ENCODE measurements at regions not wholly inside any gene's neighbourhood (a gene's known extent, or its start where the extent isn't known, plus 50 kb on each side); places are given as distances from the start of the nearest gene placed in this dataset.

GRCh38 chr1:244970744-244971551, 106.6 kb upstream of the HNRNPU start (continued):
- TF ChIP-seq, protein P1, sequence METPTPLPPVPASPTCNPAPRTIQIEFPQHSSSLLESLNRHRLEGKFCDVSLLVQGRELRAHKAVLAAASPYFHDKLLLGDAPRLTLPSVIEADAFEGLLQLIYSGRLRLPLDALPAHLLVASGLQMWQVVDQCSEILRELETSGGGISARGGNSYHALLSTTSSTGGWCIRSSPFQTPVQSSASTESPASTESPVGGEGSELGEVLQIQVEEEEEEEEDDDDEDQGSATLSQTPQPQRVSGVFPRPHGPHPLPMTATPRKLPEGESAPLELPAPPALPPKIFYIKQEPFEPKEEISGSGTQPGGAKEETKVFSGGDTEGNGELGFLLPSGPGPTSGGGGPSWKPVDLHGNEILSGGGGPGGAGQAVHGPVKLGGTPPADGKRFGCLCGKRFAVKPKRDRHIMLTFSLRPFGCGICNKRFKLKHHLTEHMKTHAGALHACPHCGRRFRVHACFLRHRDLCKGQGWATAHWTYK (CRISPR knock-in tag; IDR thresholded peaks at IDR 0.05) = peak; percentile 90
- TF ChIP-seq FUS (optimal IDR thresholded peaks at IDR 0.05; ENCODE audit: low read depth, low read length) (peak; percentile 39), SMAD2 (IDR thresholded peaks at IDR 0.05; ENCODE audit: low read depth, low read length) (no peak), TAF7 (tag; IDR thresholded peaks at IDR 0.05) (peak; percentile 96), ZKSCAN8 (CRISPR knock-in tag; IDR thresholded peaks at IDR 0.05) (0 out of 2 replicates have a peak, but pooled peaks have one; percentile 32), SRSF7 (optimal IDR thresholded peaks at IDR 0.05; ENCODE audit: low read depth, low read length) (no peak), SUPT5H (IDR thresholded peaks at IDR 0.05) (peak; percentile 86), FOXP1 (CRISPR knock-in tag; IDR thresholded peaks at IDR 0.05) (no peak), NCOR1 (IDR thresholded peaks at IDR 0.05) (peak; percentile 69), REST (IDR thresholded peaks at IDR 0.05; ENCODE audit: borderline replicate concordance) (peak; percentile 62; the same call in 1 of the 2 replicates), REST (CRISPR knock-in tag; IDR thresholded peaks at IDR 0.05; ENCODE audit: low read depth) (no peak; the same call in 1 of the 2 replicates), NFIC (IDR thresholded peaks at IDR 0.05) (peak; percentile 95), NR1H2 (CRISPR knock-in tag; IDR thresholded peaks at IDR 0.05) (no peak), HDAC1 (IDR thresholded peaks at IDR 0.05) (peak in 1 of 2 experiments; percentile 39; a peak in 1 of 4 replicates), VEZF1 (CRISPR knock-in tag; IDR thresholded peaks at IDR 0.05) (peak; percentile 98), CAMTA2 (CRISPR knock-in tag; conservative IDR thresholded peaks at IDR 0.05) (peak; percentile 70; the same call in 1 of the 2 replicates)
- TF ChIP-seq, protein P2, sequence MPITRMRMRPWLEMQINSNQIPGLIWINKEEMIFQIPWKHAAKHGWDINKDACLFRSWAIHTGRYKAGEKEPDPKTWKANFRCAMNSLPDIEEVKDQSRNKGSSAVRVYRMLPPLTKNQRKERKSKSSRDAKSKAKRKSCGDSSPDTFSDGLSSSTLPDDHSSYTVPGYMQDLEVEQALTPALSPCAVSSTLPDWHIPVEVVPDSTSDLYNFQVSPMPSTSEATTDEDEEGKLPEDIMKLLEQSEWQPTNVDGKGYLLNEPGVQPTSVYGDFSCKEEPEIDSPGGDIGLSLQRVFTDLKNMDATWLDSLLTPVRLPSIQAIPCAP (CRISPR knock-in tag; IDR thresholded peaks at IDR 0.05; ENCODE audit: borderline replicate concordance) = peak; percentile 73; the same call in 1 of the 2 replicates

All from K562 (cell line).